Activated CD4-positive, alpha-beta T cell treated with anti-CD3 and anti-CD28 coated beads for 48 hours (primary cell): ENCODE measurements at regions not wholly inside any gene's neighbourhood (a gene's known extent, or its start where the extent isn't known, plus 50 kb on each side); places are given as distances from the start of the nearest gene placed in this dataset.
A peak's percentile ranks its signal among the peaks of the same experiment; 100 is the strongest.

Experiments
- DNase-seq: peaks from one replicate; pipeline ENCODE4 v3.0.0-alpha.2; 2020

GRCh38 chr13:53206455-53206854, 177.8 kb downstream of the OLFM4 start:
- DNase-seq = no peak

DNA sequence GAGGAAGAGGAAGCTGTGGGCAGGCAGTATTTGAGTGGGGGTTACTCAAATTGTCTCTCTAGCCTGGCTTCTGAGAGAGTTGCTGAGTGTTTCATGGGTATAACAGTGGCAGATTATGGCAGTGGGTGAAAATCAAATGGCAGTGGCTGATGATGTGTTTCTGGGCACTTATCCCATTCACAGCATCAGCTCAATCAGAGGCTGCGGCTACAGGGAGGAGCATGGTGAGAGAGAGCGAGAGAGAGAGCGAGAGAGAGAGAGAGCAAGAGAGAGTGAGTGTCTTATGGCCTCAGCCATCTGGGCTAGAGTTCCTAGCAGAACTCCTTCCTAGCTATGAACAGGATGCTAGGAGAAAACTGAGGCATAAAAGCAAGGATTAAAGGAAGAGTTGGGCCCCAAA, 178.9 kb downstream of the OLFM4 start:
- DNase-seq = no peak

DNA sequence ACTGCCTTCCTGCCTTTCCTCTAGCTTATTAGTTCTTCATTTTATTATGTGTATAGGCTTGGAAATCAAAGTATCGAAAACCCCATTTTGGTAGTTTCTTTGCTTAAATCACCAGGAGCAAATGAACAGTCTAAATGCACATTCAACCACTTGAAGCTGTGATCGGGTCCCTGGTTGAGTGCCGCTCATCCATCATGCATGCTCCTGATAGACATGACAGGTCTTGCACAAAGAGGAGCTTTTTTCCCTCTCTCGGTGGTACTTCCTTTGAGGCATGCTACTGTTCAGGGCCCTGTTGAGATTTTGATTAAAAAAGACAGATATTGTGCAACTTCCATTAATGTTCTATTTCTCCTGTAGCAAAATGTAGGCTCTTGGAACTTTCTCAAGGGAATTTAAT, 185.8 kb downstream of the OLFM4 start:
- no peak for DNase-seq

GRCh38 chr13:53215563-53215962, 186.9 kb downstream of the OLFM4 start:
- no peak for DNase-seq

DNA sequence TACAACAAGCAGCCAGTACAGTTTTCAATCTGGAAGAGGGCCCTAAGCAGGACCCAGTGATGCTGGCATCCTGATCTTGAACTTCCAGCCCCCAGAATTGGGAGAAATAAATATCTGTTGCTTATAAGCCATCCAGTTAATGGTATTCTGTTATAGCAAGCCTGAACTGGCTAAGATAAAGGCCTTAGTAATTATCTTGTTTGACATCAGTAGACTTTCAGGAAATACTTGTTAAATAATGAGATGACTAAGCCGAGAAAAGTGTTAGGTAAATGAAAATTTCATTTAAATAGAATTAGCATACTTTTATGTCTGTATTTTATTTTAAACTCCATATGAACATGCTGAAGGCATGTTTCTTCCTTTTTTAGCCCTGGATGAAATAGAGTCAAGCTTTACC, 188.2 kb downstream of the OLFM4 start:
- no peak for DNase-seq

GRCh38 chr13:53217194-53217593, 188.6 kb downstream of the OLFM4 start:
- no peak for DNase-seq

DNA sequence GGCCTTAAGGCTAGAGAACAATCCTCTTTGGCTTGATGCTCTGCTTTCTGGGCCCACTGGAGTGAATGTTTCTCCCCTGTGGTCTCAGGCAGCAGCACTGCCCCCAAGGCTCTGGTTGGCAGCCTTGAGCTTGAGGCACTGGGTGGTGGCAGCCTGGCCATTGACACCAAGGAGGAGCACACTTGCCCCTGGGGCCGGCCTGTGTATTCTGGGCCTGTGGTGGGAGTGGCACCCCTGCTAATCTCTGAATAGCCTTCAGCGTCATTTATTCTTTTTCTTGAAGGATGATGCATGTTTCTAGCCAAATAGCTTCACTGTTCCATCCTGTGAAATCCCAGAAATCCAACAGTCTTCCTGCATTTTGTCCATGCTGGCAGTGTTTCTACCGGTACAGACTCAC, 191.4 kb downstream of the OLFM4 start:
- DNase-seq = no peak

DNA sequence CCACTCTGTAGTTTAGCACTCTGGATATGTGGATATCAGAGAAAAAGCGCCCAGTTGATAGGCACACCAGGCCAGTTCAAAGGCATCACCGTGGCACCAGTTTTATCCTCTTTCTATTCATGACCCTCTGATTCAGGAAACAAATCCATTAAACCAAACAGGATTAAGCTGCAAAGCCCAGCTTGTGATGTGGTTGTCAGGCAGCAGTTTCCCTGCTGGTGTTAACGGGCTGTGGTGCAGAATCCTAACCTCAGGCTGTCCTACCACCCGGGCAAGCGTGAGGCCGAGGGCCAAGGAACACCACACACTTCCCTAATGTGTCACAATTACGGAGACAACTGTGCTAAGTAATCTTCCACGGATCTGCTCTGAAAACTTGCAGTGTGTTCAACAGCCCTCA, 209.1 kb downstream of the OLFM4 start:
- DNase-seq = no peak

GRCh38 chr13:53238261-53238660, 209.6 kb downstream of the OLFM4 start:
- DNase-seq = no peak

DNA sequence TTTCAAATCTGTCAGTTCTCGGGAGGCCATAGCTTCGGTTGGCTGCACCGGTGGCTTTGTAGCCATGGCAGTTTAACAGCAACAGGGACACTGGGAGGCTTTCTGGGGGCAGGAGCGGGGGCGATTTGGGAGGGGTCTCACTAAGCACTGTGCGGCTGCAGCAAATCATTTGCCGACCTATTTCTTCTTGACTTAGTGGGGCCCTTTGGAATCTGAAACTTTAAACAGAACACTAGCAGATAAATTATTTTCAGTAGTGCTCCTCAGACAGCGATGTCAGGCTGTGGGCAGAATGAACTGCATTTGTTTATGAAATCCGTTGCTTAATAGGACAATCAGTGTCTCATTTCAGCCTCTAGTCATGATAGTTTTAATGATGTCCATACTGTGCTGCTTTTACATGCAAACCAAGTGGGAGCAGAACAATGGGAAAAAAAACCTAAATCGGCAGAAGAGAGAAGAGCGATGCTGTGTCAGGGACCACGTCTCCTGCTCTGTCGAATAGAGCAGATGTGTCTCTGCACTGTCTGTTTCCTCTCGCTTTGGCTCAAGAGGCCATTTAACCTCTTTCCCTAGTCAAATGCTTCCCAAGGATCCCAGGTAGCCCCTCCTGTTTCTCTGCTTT, 211.9 kb downstream of the OLFM4 start:
- no peak for DNase-seq

DNA sequence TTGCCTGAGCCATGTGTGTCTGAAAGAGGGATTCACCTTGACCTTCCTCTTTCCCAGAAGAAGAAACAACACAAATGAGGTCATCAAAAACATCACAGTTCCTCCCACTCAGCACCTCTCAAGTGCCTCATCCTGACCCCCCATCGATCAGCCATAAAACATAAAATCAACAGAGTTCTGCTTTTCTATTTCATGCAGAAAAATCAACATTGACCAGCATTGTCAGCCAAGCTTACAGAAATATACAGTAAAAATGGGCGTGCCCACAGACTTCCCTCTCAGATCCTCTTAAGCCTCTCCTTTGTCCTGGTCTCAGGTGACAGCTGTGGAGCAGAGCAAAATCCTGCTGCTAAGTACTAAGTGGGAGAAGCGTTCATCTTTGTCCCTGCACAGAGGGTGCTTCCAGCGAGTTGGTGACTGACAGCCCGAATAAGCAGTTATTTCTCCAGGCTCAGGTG, 213.3 kb downstream of the OLFM4 start:
- no peak for DNase-seq

GRCh38 chr13:53249236-53249635, 220.6 kb downstream of the OLFM4 start:
- no peak for DNase-seq

DNA sequence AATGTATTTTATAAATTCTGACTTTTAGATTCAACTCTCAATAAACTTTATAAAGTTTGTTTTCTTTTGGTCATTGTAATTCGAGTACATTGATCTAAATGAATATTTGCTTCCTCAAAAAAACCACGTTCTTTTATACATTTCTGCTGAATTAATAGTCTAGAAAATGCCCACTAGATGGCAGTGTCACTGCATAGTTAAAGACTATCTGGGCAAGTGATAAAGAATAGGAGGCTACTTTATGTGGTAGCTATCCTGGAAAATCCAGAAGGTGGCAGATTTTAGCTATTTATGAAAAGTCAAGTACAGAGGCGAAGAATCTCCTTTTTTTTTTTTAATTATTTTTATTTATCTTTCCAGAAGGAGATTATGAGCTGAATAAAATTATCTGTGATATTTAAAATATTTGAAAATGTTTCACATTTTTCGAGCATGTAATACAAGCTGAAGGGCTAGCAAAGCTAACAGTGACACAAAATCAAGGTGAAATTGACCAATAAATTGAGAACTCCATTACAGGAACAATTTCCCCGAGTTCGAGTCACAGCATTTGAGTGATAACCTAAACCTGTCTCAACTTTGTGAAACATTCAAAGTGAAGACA, 221.8 kb downstream of the OLFM4 start:
- peak; percentile 4 for DNase-seq

DNA sequence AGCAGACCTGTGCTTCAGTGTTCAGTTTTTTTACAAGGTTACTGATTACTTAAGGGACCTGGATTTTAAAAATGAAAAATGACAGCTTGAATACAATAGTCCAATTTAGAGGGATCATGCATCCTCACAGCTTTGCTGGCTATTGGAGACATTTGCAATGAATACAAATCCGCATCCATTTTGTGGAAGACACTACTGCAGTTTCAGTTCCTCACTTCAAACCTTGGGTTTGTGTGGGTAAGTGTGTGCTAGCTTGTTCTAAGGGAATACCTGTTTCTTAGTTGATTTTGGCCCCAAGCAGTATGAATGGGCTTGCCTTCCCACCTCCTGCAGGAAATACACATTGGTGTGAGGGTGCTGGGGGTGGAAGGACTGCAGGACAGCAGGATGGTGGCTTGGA, 222.4 kb downstream of the OLFM4 start:
- DNase-seq = no peak

GRCh38 chr13:53254500-53254899, 225.9 kb downstream of the OLFM4 start:
- DNase-seq = no peak

DNA sequence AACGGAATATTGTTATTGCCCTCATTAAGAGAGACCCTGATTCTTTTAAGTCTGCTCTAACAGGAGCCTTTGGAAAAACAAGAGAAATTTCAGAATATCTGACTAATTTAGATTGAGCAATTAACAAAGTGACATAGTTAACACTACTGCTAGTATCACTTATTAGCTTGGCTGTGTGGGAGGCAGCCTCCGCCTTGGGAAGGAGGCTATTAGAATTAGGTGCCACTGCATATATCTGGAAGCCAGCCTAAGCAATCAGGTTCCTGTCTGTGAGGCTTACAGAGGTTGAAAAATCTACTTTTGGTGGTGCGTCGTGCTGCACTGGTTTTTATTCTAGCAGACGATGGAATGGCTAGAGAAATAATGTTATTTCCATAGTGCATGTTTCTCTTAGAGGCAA, 227.2 kb downstream of the OLFM4 start:
- DNase-seq = no peak

GRCh38 chr13:53260594-53260993, 232.0 kb downstream of the OLFM4 start:
- no peak for DNase-seq

GRCh38 chr13:53264751-53265385, 236.3 kb downstream of the OLFM4 start:
- no peak for DNase-seq

- DNase-seq = no peak
Observed at GRCh38 chr13:53266757-53267156, 238.1 kb downstream of the OLFM4 start.

DNA sequence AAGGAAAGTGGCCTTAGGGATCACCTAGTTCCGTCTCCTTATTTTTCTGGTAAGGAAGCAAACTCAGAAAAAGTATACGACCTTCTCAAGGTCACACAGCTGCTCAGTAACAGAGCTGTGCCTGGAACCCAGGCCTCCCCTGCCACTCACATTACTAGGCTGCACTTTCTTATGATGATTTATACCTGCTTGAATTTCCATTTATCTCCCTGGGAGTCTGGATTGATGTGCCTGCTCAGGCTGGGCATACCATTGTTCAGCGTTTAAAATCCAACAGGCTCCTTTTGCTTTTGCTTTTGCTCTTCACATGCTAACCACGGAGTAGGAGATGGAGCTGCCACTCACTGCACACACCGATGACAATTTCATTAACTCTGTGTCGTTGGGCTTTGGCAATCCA, 241.0 kb downstream of the OLFM4 start:
- DNase-seq = no peak

- DNase-seq = no peak
Observed at GRCh38 chr13:53272873-53273272, 244.3 kb downstream of the OLFM4 start.

DNA sequence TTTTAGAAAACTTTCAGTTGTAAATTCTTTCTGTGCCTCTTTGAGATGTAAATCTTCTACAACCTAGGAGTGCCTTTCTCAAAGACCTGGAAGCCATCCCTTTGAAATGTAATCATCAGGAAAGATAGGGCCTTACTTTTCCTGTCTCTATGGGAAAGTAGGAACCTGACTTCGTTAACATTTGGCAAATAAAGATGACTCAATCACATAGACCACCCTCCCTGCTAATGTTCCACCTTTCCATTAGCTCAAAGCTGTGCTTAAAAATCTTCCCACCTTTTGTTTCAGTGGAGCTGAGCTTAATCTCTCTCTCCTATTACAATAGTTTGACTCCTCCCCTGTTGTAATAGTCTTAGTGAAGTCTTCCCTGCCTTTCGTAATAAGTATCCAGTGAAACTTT, 247.7 kb downstream of the OLFM4 start:
- no peak for DNase-seq

GRCh38 chr13:53281677-53282076, 253.1 kb downstream of the OLFM4 start:
- no peak for DNase-seq

DNA sequence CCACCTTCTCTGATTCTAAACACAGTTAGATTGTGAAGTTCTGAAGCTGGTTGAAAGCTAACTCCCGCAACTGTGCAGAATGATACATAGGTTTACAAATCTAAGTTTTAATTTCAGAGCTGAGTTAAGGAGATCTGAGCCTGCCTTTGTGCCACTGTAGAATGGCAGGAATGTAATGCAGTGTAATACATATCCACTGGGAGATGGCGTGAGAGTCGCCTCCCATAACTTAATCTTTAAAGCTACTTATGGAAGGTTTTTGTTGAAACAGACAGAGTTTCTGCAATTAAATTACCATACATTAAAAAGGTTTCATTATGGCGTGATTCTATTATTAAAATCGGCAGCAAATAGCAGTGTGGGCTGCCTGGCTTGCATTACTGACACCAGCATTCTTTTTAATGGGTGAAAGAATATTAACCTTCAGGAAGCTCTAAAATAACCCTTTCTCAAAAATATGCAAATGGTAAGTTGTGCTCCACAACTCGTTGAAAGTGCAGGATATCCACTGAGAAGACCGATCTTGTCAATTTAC, 257.4 kb downstream of the OLFM4 start:
- DNase-seq = no peak
